ENCODE measurements at regions not wholly inside any gene's neighbourhood (a gene's known extent, or its start where the extent isn't known, plus 50 kb on each side); places are given as distances from the start of the nearest gene placed in this dataset.

GRCh38 chr2:105626212-105626965, 118.3 kb upstream of the NCK2 start:
- Histone ChIP-seq H3K27ac (ENCODE audit: insufficient read depth, low read length, poor library complexity, severe bottlenecking) (no peak overlapping the region), H3K4me1 (ENCODE audit: control insufficient read depth, insufficient read depth, low read length, poor library complexity, severe bottlenecking) (no peaks in the 10 kb centered on the region), H3K9me3 (ENCODE audit: control insufficient read depth, low read length) (no peaks in the 10 kb centered on the region), H3K36me3 (ENCODE audit: control insufficient read depth, insufficient read depth, low read length) (no peaks in the 10 kb centered on the region), H3K27me3 (replicated peaks; ENCODE audit: control insufficient read depth, insufficient read depth, low read length, poor library complexity, severe bottlenecking) (no peaks in the 10 kb centered on the region), H3K4me3 (ENCODE audit: insufficient read depth, low read depth, low read length, poor library complexity, severe bottlenecking) (no peak overlapping the region)
- no peak for DNase-seq

DNA sequence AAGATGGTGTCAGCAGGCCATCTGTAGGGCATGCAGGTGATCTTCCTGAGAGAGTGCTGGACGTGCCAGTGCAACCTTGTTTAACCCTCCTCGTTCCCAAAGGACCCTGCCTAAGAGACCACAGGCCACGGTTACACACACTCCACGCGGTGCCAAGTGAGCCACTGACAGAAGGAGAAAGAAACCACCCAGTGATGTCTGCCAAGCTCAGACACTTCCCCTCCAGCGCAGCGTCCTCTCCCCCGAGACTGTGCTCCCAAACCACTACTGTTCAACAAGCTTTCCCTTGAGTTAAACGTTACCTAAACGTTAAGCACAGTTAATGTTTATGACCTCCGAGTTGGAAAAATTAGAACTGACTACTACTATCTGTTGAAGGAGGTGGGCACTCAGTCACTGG, 119.1 kb upstream of the NCK2 start:
- DNase-seq, result no peak
- Histone ChIP-seq H3K9me3 (ENCODE audit: control insufficient read depth, low read length) (no peaks in the 10 kb centered on the region), H3K36me3 (ENCODE audit: control insufficient read depth, insufficient read depth, low read length) (no peaks in the 10 kb centered on the region), H3K27ac (ENCODE audit: insufficient read depth, low read length, poor library complexity, severe bottlenecking) (no peak overlapping the region), H3K27me3 (replicated peaks; ENCODE audit: control insufficient read depth, insufficient read depth, low read length, poor library complexity, severe bottlenecking) (no peaks in the 10 kb centered on the region), H3K4me1 (ENCODE audit: control insufficient read depth, insufficient read depth, low read length, poor library complexity, severe bottlenecking) (no peaks in the 10 kb centered on the region), H3K4me3 (ENCODE audit: insufficient read depth, low read depth, low read length, poor library complexity, severe bottlenecking) (no peak overlapping the region)

GRCh38 chr2:105621038-105621437, 123.7 kb upstream of the NCK2 start:
- no peaks in the 10 kb centered on the region for H3K36me3 ChIP-seq (ENCODE audit: control insufficient read depth, insufficient read depth, low read length)
- no peak overlapping the region for H3K4me3 ChIP-seq (ENCODE audit: insufficient read depth, low read depth, low read length, poor library complexity, severe bottlenecking)
- no peaks in the 10 kb centered on the region for H3K4me1 ChIP-seq (ENCODE audit: control insufficient read depth, insufficient read depth, low read length, poor library complexity, severe bottlenecking)
- no peak overlapping the region for H3K27ac ChIP-seq (ENCODE audit: insufficient read depth, low read length, poor library complexity, severe bottlenecking)
- no peak for DNase-seq
- H3K27me3 ChIP-seq (replicated peaks; ENCODE audit: control insufficient read depth, insufficient read depth, low read length, poor library complexity, severe bottlenecking), result no peaks in the 10 kb centered on the region
- H3K9me3 ChIP-seq (ENCODE audit: control insufficient read depth, low read length), result no peaks in the 10 kb centered on the region

- Histone ChIP-seq H3K4me3 (ENCODE audit: insufficient read depth, low read depth, low read length, poor library complexity, severe bottlenecking) (no peak overlapping the region), H3K27me3 (replicated peaks; ENCODE audit: control insufficient read depth, insufficient read depth, low read length, poor library complexity, severe bottlenecking) (no peaks in the 10 kb centered on the region), H3K4me1 (ENCODE audit: control insufficient read depth, insufficient read depth, low read length, poor library complexity, severe bottlenecking) (no peaks in the 10 kb centered on the region), H3K9me3 (ENCODE audit: control insufficient read depth, low read length) (no peaks in the 10 kb centered on the region), H3K27ac (ENCODE audit: insufficient read depth, low read length, poor library complexity, severe bottlenecking) (no peak overlapping the region), H3K36me3 (ENCODE audit: control insufficient read depth, insufficient read depth, low read length) (no peaks in the 10 kb centered on the region)
- DNase-seq, result no peak
Measured at GRCh38 chr2:105618351-105618659, 126.4 kb upstream of the NCK2 start.

DNA sequence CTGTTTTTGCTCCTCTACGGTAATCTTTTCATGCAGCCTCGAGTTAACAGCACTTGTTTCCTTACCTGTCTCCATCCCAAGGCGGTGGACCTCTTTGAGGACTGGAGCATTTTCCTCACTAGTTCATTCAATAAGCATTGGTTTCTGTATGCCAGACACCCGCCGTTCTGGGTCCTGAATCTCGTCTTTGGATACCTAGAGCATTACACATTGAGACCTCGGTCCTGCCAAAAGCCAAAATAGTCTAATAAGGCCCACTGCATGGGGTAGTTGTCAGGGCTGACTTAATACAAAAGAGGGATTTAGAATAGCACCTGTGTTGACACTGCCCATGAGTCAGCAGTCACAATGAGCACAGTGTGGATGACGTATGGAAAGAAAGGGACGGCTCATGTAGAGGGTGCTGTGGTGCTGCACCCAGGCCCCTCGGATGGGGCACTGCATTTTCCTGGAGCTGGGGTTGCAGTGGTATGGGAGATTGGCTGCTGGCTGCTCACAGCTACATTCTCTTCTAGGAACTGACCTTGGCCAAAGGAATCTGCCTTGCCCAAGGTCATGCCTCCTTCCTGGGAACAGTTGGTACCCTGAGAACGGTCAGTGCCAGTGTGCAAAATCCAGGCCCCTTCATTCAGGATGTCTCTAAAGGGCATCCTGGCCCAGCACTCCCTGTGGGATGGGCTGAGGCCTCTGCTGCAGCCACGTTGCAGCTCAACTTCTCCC, 126.9 kb upstream of the NCK2 start:
- no peak overlapping the region for H3K4me3 ChIP-seq (ENCODE audit: insufficient read depth, low read depth, low read length, poor library complexity, severe bottlenecking)
- no peak for DNase-seq
- H3K27me3 ChIP-seq (replicated peaks; ENCODE audit: control insufficient read depth, insufficient read depth, low read length, poor library complexity, severe bottlenecking), result no peaks in the 10 kb centered on the region
- no peak overlapping the region for H3K27ac ChIP-seq (ENCODE audit: insufficient read depth, low read length, poor library complexity, severe bottlenecking)
- no peaks in the 10 kb centered on the region for H3K4me1 ChIP-seq (ENCODE audit: control insufficient read depth, insufficient read depth, low read length, poor library complexity, severe bottlenecking)
- H3K9me3 ChIP-seq (ENCODE audit: control insufficient read depth, low read length), result no peaks in the 10 kb centered on the region
- no peaks in the 10 kb centered on the region for H3K36me3 ChIP-seq (ENCODE audit: control insufficient read depth, insufficient read depth, low read length)

DNA sequence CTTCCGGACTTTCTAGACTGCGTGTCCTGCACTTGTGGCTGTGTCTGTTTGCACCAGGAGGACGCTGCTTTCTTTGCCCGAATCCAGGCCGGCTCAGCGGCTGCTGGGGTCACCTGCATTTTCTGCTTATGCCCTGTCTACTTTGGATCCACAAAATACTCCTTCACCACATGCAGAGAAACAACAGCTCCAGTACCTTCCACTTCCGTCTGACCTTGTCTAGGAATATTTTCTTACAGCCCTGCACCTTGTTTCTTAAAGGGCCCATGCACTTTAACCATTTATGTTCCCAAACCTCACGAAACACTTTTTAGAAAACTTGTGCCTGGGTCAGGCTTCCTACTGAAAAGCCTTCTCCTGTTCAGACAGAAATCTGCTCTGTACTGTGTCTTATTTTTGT, 129.4 kb upstream of the NCK2 start:
- Histone ChIP-seq H3K27ac (ENCODE audit: insufficient read depth, low read length, poor library complexity, severe bottlenecking) (no peak overlapping the region), H3K4me1 (ENCODE audit: control insufficient read depth, insufficient read depth, low read length, poor library complexity, severe bottlenecking) (no peaks in the 10 kb centered on the region), H3K4me3 (ENCODE audit: insufficient read depth, low read depth, low read length, poor library complexity, severe bottlenecking) (no peak overlapping the region), H3K36me3 (ENCODE audit: control insufficient read depth, insufficient read depth, low read length) (no peaks in the 10 kb centered on the region), H3K27me3 (replicated peaks; ENCODE audit: control insufficient read depth, insufficient read depth, low read length, poor library complexity, severe bottlenecking) (no peaks in the 10 kb centered on the region), H3K9me3 (ENCODE audit: control insufficient read depth, low read length) (no peaks in the 10 kb centered on the region)
- no peak for DNase-seq

GRCh38 chr2:105611811-105612424, 132.8 kb upstream of the NCK2 start:
- Histone ChIP-seq H3K4me1 (ENCODE audit: control insufficient read depth, insufficient read depth, low read length, poor library complexity, severe bottlenecking) (no peaks in the 10 kb centered on the region), H3K36me3 (ENCODE audit: control insufficient read depth, insufficient read depth, low read length) (no peaks in the 10 kb centered on the region), H3K27ac (ENCODE audit: insufficient read depth, low read length, poor library complexity, severe bottlenecking) (no peak overlapping the region), H3K4me3 (ENCODE audit: insufficient read depth, low read depth, low read length, poor library complexity, severe bottlenecking) (no peak overlapping the region), H3K27me3 (replicated peaks; ENCODE audit: control insufficient read depth, insufficient read depth, low read length, poor library complexity, severe bottlenecking) (no peaks in the 10 kb centered on the region), H3K9me3 (ENCODE audit: control insufficient read depth, low read length) (no peaks in the 10 kb centered on the region)
- no peak for DNase-seq

DNA sequence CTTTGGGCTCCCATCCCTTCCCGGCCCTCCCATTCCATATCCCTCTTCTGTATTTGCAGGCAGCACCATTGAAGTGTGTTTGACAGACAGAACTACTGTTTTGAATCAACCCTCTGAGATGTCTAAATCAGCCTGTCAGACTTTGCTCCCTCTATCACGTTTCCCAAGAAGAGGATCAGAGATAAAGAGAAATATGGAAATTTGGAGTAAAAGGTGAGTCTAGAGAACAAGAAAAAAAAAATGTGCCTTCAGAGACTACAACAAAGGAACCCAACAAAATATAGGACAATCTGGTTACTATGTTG, 133.4 kb upstream of the NCK2 start:
- no peaks in the 10 kb centered on the region for H3K27me3 ChIP-seq (replicated peaks; ENCODE audit: control insufficient read depth, insufficient read depth, low read length, poor library complexity, severe bottlenecking)
- no peaks in the 10 kb centered on the region for H3K36me3 ChIP-seq (ENCODE audit: control insufficient read depth, insufficient read depth, low read length)
- H3K27ac ChIP-seq (ENCODE audit: insufficient read depth, low read length, poor library complexity, severe bottlenecking), result no peak overlapping the region
- no peak overlapping the region for H3K4me3 ChIP-seq (ENCODE audit: insufficient read depth, low read depth, low read length, poor library complexity, severe bottlenecking)
- DNase-seq, result no peak
- no peaks in the 10 kb centered on the region for H3K9me3 ChIP-seq (ENCODE audit: control insufficient read depth, low read length)
- H3K4me1 ChIP-seq (ENCODE audit: control insufficient read depth, insufficient read depth, low read length, poor library complexity, severe bottlenecking), result no peaks in the 10 kb centered on the region

DNA sequence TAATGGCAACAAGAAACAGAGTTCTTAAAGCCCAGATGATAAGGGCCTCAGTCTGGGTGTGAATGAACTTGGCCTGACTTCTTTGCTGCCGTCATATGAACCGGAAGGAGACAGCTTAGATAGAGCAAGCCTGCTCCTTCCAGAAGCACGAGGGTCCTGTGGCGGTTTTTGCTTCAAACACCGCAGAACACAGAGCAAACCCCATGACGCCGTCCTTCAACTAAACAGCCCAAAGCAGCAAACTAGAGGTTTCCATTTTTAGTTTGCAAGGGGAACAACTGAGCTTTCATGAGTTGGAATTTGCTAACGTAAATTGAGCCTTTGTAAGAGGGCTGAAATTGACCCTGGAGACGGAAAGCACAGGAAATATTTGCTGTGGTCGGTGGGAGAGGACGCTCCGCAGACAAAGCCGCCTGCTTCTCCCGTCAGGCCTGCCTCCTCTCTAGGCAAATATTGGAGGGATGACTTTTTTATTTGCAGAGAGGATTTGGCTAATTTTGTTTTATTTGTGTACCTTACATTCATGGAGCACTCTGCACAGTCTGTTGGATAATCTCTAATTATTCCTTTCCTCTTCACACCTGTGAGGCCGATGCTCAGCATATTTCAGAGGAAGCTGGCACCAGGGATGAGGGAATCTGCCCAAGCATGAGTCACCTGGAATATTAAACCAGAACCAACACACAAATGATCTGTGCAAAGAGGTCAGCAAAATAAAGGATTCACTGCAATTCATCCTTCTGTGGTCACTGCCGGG, 134.0 kb upstream of the NCK2 start:
- H3K27me3 ChIP-seq (replicated peaks; ENCODE audit: control insufficient read depth, insufficient read depth, low read length, poor library complexity, severe bottlenecking), result no peaks in the 10 kb centered on the region
- no peak for DNase-seq
- H3K36me3 ChIP-seq (ENCODE audit: control insufficient read depth, insufficient read depth, low read length), result no peaks in the 10 kb centered on the region
- H3K4me1 ChIP-seq (ENCODE audit: control insufficient read depth, insufficient read depth, low read length, poor library complexity, severe bottlenecking), result no peaks in the 10 kb centered on the region
- no peak overlapping the region for H3K27ac ChIP-seq (ENCODE audit: insufficient read depth, low read length, poor library complexity, severe bottlenecking)
- H3K9me3 ChIP-seq (ENCODE audit: control insufficient read depth, low read length), result no peaks in the 10 kb centered on the region
- H3K4me3 ChIP-seq (ENCODE audit: insufficient read depth, low read depth, low read length, poor library complexity, severe bottlenecking), result no peak overlapping the region
